GM21723 (cell line): ENCODE measurements at regions not wholly inside any gene's neighbourhood (a gene's known extent, or its start where the extent isn't known, plus 50 kb on each side); places are given as distances from the start of the nearest gene placed in this dataset.
"Not testable (repeated sequence)": the region's sequence is repeated elsewhere in the genome, so short reads cannot be mapped to it uniquely, and the experiment has no call there.

Source experiments
- ATAC-seq: cut with Tn5 transposase; IDR thresholded peaks from one replicate; pipeline ENCODE4 v1.9.1; 2021; ENCODE audit warnings: mild to moderate bottlenecking, moderate library complexity; ENCODE audit not compliant: unreplicated experiment

DNA sequence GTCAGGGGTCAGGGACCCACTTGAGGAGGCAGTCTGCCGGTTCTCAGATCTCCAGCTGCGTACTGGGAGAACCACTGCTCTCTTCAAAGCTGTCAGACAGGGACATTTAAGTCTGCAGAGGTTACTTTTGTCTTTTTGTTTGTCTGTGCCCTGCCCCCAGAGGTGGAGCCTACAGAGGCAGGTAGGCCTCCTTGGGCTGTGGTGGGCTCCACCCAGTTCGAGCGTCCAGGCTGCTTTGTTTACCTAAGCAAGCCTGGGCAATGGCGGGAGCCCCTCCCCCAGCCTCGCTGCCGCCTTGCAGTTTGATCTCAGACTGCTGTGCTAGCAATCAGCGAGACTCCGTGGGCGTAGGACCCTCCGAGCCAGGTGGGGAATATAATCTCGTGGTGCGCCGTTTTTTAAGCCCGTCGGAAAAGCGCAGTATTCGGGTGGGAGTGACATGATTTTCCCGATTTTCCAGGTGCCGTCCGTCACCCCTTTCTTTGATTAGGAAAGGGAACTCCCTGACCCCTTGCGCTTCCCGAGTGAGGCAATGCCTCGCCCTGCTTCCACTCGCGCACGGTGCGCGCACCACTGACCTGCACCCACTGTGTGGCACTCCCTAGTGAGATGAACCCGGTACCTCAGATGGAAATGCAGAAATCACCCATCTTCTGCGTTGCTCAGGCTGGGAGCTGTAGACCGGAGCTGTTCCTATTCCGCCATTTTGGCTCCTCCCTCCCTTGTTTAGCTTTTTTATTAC, 268.6 kb upstream of the SATB1 start:
- not testable (repeated sequence) for ATAC-seq

DNA sequence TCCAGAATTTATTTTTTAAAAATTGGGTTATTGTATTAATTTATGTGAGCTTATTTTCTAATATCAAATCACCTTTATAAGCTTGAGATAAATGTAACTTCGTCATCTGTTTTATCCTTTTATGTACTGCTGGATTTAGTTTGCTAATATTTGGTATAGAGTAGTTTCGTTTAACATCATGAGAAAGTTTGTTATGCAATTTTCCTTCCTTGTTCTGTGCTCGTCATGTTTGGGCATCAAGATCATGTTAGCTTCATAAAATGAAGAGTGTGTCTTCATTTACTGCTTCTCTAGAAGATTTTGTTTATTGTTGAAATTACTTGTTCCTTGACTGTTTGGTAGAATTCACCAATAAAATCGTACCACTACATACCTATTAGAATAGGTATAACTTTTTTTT, 262.1 kb upstream of the SATB1 start:
- ATAC-seq: no peak

DNA sequence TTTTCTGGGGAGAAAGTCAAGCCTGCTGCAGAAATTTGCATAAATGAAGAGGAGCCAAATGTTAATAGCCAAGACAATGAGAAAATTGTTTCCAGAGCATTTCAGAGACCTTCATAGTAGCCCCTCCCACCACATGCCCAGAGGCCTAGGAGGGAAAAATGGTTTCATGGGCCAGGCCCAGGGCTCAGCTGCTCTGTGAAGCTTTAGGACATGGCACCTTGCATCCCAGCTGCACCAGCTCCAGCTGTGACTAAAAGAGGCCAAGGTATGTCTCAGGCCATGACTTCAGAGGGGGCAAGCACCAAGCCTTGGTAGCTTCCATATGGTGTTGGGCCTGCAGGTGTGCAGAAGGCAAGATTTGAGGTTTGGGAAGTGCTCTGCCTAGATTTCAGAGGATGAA, 258.8 kb upstream of the SATB1 start:
- ATAC-seq: no peak

DNA sequence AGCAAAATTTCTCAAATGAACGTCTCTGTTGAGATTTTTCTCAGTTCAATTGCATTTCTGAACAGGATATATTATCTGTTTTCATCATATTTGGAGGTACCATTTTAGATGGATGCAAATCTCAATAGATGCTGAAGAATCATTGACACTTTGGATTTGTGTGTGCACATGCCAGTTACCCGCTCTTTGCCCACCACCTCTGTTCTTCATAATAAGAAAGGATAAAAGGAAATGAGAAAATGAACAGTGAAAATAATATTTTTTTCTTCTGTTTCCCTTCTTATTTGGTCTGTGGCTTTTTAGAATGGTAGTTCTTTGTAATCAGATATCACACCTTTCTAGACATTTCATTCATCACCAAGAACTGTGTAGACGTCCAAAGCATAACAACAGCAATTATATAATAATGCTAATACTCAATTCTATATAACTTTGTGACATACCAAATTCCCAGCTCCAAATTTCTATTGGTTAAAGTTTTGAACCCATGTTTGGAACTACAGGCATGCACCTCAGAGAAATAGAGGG, 256.7 kb upstream of the SATB1 start:
- no peak for ATAC-seq

DNA sequence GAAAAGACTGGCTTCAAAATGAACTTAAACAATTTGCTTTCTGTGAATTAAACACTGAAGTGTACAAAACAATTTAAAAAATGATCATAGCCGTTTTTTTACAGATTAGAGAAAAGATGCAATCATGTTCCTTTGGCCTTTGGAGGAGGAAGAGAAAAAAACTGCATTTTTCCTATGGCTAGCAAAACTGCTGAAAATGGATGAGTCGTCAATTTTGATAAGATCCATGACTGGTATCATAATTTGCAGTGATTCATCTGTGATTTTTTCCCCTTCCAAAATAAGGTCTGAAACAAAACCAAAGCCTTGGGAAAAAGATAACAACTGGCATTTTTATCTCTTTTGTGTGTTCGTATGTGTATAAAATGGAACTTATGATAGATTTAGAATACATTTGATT, 255.6 kb upstream of the SATB1 start:
- no peak for ATAC-seq

DNA sequence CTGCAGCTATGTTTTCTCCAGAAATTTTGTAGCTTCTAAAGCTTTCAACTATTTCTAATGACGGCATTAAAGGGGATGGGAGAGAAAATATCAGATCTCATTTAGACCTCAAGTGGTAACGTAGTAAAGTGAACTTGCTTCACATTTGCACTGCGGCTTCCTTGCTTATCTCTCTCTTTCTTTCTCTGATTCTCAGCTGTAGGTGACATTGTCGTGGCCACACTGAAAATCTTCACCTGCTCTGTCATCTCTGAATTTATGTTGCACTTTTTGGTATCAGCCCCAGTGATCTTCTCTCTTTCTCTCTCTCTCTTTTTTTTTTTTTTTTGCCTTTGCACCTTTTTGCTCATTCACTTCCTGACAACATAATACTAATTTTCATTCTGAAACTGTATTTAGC, 254.1 kb upstream of the SATB1 start:
- ATAC-seq: no peak

DNA sequence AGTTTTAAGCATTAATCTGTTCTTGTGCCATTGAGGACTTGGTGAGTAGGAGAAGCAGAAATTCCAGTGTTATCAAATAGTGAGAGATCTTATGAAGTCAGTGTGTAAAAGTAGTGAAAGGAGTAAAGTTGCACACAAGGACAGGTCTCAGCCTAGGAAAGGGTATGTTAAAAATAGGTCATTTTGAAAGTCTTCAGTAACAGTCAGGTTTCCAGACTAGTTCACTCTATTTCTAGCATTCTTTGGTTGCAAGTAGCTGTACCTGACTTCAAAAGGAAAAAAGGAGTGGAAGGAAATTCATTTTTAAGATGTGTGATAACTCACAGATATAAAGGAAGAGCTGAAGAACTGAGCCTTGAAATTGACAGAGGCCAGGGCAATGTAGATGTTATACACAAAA, 250.1 kb upstream of the SATB1 start:
- ATAC-seq: no peak

DNA sequence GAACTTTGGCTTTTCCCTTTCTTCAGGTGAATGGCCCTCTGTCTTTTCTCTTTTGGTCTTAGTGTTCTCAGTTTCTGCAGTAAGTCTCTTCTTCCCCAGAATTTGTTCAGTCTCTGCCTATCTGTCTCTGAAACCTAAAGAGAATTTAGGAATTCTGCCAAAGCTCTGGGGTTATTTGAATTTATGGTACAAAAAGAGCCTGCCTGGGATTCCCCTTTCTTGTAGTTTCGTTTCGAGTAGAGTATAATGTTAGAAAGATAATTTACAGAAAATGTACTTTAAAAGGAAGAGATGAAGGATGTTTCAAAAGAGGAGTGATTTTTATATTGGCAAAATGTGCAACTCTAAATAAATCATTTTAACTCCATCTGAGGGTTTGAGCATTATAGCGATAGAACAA, 247.4 kb upstream of the SATB1 start:
- ATAC-seq: no peak

DNA sequence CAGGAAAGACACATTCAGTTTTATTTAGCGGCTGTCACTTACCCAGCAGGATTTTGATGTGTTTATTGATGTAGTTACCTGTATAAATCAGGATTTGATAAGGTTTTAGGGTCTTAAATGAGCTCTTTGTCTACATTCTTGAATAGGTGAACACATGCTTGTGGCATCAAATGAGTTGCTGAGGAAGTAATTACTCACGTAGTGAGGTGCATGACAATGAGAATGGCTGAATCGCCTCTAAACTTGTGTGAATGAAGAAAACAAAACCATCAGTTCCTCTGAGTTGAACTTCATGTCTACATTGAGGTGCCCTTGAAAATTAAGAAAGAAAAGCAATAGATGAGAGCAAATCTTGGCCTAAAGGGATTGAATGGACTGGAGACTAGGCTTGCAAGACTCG, 245.6 kb upstream of the SATB1 start:
- ATAC-seq: no peak

DNA sequence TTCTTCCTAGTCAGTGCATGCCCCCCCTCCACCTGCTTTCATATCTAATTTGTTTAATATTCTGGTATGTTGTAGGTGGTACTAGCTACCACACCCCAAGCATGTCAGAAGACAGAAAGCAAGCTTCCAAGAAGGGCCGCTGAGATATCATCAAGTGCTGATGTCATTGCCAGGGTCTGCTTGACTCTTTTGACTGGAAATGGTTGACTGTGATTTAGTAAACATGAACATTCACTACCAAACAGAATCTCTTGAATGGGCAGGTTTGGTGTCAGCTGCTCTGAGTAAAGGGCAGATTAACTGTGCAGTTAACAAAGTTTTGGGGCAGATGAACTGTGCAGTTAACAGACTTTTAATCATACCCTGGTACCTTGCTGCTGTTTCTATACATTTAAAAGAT, 244.2 kb upstream of the SATB1 start:
- ATAC-seq: no peak

DNA sequence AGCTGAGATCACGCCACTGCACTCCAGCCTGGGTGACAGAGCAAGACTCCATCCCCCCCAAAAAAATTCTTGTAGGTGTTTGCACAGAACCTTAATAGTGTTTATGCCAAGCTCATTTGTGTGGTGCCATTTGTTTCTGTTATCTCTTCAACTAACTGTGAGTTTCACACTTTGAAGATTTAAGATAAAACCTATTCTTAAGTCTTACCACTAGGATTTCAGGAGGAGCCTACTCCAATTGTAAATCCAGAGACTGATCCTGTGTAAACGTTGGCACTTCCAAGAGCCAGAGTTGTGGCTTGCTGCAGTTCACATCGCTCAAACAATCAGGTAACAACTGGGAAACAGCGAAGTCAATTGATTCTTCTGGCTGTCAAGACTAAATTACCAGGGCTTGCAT, 242.4 kb upstream of the SATB1 start:
- ATAC-seq: no peak

DNA sequence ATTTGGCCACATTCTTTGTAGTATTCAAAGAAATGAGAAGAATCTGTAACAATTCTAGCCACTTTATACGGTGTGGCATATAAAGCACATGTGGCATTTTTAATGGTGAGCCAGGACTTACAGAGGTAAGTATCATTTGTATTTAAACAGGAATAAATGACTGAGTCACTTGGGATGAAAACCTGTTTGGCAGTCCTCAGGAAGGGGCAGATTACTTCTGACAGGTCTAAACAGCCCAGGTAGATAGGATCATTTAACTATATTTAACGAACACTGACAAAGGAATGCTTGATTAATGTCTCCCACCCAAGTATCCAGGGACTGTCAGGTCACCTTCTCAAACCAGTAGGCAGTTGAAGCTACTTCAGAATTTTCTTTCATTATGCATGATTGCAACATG, 241.5 kb upstream of the SATB1 start:
- no peak for ATAC-seq

DNA sequence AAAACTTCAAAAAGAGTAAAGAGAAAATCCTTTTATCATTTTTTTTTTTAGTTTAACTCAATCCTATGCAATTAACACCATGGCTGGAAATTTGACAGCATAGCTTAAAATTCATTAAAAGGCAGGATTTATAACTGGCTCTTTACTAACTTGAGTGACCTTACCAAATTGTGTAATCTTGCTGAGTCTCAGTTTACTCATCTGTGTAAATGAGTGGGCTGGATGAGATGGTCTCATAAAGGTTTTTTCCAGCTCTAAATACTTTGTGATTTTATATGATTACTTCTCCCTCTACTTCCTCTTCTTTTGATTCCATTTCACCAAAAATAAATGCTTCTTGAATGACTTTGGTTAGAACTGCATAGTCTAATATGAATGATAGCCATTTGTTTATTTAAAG, 234.9 kb upstream of the SATB1 start:
- ATAC-seq: no peak

DNA sequence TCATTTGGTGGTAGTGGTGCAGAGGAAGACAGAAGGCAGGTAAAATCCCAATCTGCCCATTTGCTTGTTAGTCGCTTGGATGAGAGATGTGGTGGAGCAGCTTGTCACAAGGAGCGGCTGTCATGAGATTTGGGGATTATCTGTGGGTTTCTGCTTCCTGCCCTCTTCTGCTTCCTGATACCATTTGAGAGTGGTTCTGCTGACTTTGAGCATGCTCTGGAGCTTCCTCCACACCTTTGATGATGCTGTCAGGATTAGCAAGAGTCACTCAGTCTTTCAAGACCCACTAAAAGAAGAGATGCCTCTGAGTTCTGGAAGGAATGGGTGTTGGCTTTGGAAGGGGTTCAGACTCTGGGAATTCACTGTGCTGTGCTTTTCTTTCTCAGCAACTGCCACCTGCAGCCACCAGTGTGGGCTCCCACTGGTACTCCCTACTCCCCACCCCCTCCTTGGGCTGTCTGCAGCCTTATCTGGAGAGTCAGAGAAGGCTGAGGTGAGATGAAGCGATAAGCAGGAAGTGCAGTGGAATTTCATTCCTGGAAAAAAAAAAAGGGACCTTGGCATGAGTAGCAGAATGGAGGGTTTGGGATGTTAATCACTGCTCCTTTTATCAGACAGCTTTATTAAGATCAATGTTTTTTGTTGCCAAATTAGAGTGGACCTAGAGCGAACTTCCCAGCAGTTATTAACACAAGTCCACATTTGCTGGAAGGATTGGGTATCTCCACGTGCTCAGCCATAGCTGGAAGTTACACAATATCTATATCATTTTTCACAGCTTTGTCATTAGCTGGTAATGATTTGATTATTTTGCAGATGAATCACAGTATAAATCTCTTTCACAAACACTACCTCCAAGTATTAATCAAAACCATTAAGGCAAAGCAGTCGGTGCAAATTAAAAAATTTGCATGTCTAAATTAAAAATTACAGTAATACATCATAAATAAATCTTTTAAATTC, 233.0 kb upstream of the SATB1 start:
- no peak for ATAC-seq

DNA sequence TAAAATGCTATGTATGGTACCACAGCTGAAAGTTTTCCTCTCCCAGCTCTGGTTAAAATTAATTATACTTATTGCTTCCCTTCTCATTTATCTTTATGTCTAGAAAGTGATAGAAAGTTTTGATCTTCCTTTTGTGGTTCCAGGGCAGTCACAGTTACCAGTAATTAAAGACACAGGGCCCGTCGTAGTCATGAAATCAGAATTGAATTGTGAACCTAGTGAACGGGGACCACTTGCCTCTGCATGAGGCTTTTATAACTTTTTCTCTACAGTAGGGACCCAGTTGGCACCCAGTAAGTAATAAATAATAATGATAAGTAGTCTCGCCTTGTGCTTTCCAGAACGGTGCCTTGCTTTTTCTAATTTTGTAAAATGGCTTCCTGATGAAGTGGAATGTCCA, 231.7 kb upstream of the SATB1 start:
- no peak for ATAC-seq

DNA sequence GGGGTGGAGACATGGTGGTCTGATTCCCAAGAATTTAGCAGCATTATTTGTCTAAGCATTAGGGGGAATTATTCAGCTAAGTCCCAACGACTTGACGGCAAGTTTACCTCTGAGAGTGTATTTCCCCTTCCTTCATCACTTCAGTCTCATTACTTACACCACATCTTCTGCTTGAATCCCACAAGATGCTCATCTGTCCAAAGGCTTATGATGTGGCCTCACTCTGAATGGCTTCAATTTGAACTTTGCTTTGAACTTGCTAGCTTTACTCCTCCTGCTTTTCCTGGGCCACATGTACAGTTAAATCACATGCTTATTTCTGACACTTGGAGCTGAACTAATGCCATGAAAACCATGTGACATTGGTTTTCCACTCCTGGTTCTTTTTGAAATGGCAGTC, 231.3 kb upstream of the SATB1 start:
- ATAC-seq: no peak

DNA sequence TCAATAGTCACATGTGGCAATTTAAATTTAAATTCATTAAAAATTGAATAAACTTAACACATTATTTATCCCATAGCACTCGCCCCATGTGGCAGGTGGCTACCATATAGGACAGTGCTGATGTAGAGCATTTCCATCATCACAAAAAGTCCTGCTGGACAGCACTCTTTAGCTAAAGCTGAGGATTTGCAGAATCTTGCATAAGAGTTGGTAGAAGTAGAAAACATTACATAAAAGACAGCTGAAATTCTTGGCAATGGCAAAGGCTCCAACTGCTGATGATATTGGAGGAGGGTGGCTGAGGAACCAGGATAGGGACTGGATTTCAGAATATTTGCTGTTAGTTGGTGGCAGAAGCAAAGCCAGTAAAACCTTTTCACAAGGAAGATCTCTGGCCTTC, 230.7 kb upstream of the SATB1 start:
- no peak for ATAC-seq

DNA sequence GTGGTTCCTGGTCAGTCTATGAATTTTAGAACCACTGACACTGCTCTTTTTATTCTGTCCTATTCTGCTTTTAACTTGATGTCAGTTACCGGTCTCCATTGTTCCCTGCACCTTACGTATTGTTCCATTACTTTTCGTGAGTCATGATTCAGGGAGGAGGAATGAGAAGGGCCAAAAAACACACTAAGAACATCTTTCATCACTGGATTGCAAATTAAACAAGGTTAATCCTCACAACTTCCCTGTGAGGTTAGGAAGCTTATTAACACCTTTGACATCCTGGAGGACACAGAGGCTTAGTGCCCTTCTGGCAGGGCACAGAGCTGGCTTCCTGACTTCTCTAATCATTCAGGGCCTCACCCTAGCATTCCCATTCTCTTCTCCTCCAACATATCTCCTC, 227.6 kb upstream of the SATB1 start:
- ATAC-seq: no peak

DNA sequence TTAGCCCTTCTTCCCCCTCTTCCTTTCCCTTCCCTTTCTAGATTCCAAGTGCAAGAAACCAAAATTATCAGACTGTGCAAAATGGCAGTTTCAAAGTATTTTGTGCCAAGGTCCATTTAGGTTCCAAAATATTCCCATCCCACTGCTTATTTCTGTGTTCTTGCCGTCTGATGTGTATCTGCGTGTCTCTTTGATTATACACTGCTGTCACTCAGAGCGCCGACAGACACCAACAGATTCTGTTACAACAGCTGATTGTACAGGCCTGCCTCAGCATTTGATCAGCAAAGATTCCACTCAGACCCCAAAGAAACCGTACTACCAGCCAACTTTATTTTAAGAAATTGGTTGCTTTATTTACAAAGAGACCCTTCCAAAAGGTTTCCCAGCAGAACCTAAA, 225.6 kb upstream of the SATB1 start:
- no peak for ATAC-seq

DNA sequence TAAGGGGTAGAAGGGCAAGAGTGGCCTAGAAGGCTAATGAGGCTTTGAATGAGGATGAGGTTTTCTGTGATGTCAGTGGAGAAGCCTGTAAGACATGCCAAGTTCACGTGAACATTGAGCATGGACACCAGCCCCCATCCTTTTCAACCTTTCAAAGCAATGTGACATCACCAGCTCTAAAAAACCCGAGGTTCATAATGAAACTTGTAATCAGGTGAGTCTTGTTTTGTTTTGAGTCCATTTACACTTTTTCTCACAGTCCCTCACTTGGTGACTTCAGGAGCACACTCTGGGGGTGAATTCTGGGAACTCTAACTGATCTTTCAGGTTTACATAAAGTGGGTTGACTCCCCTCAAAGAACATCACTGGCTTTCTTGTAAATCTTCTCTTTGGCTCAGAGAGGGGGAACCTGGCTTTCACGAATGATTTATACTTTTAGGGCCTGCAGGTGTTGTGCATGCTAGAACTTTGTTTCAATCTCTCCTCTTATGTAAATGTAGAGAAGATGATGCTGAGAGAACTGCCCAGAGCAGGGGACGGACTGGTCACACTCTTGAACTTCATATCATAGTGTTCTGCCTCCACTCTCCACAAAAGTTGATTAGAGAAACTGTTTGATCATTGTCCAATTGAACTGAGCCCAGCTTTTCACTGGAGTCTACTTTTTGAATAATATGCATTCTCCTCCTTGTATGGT, 224.7 kb upstream of the SATB1 start:
- peak; percentile 92 for ATAC-seq

DNA sequence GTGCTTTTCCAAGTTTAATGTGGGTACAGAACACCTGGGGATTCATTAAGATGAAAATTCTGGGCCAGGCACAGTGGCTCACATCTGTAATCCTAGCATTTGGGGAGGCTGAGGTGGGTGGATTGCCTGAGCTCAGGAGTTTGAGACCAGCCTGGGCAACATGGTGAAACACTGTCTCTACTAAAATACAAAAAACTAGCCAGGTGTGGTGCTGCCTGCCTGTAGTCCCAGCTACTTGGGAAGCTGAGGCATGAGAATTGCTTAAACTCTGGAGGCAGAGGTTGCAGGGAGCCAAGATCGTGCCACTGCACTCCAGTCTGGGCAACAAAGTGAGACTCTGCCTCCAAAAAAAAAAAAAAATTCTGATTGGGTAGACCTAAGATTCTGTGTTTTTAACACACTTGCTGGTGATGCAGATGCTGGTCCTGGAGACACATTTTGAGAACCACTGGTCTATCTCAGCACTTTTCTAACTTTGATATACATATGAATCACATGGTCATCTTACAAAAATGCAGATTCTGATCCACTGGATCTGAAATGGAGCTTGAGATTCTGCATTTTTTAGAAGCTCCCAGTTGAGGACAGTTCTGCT, 223.8 kb upstream of the SATB1 start:
- ATAC-seq: no peak
